ENCODE measurements at regions not wholly inside any gene's neighbourhood (a gene's known extent, or its start where the extent isn't known, plus 50 kb on each side); places are given as distances from the start of the nearest gene placed in this dataset.
"Not testable (repeated sequence)": the region's sequence is repeated elsewhere in the genome, so short reads cannot be mapped to it uniquely, and the experiment has no call there.

DNA sequence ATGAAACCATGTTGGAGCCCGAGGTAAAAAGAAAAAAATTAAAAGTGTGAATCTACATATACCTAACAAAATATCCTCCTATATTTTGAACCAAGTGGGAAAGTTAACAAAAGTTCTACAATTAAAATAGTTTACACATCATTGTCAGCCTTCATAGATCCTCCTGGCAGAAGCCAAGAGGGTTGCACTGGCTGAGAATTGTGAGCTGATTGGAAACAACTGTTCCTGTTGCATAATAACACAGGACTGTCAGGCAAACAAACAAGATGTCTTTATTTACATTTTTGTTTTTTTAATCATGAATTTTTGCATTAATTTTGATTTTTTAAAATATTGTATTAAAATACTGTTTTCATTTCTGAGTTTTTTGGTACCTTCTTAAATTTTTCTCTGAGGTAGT lies 215.2 kb upstream of the MME start:
- Mint-ChIP-seq H3K4me1 (ENCODE audit: low read depth) (no peaks in the 10 kb centered on the region), H3K36me3 (ENCODE audit: low read depth) (no peaks in the 10 kb centered on the region), H3K9me3 (no peaks in the 10 kb centered on the region), H3K27ac (no peak overlapping the region), H3K4me3 (no peak overlapping the region), H3K27me3 (no peaks in the 10 kb centered on the region)
- intact Hi-C loops (cut with micrococcal nuclease), result no loop called here

DNA sequence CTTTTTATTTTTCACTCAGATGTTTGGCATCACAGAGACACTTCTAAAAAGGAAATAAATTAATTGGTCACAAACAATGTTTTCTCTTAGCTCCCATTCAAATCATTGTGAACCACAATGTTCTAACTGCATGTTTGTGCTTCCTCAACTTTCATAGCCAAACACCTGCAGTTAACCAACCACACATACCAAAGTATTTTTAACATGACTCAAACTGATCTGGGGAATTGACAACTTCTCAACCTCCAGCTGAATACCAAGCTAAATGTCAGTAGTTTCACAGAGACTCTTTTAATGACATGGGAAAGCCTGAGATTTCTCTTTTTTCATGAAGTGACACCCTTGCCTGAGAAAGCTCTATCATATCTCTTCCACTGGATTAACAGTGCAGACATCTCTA lies 217.9 kb upstream of the MME start:
- Mint-ChIP-seq H3K4me3 (no peak overlapping the region), H3K9me3 (no peaks in the 10 kb centered on the region), H3K4me1 (ENCODE audit: low read depth) (no peaks in the 10 kb centered on the region), H3K27ac (no peak overlapping the region), H3K36me3 (ENCODE audit: low read depth) (no peaks in the 10 kb centered on the region), H3K27me3 (no peaks in the 10 kb centered on the region)
- intact Hi-C loops (cut with micrococcal nuclease), result no loop called here

DNA sequence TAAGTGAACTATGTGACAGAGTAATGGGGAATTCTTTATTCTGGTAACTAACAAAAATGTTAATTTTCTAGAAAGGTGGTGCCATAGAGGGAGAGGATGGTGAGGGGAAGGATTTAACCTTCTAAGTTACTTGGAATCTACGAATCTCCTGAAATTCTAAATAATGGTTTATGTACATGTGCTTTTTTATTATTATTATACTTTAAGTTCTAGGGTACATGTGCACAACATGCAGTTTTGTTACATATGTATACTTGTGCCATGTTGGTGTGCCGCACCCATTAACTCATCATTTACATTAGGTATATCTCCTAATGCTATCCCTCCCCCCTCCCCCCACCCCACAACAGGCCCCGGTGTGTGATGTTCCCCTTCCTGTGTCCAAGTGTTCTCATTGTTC lies 227.1 kb upstream of the MME start:
- H3K36me3 Mint-ChIP-seq (ENCODE audit: low read depth); H3K4me3 Mint-ChIP-seq; H3K9me3 Mint-ChIP-seq; H3K4me1 Mint-ChIP-seq (ENCODE audit: low read depth); H3K27me3 Mint-ChIP-seq; intact Hi-C loops (cut with micrococcal nuclease); H3K27ac Mint-ChIP-seq: not testable (repeated sequence)

DNA sequence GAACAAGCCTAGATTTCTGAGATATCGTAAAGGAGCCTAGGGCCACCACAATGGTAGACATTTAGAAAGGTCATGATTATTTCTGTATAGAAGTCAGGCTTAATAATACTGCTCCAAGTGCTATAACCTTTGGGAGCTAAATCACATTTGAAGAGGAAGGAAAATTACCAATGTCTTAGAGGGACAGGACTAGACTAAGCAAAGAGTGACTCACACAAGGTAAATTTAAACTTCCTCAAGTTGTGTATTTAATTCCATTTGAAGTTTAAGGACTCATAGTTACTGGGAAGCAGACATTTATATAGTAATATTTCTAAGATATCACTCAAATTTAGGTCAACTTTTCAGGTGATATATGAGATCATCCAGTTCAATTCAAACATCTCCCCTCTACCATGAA lies 227.6 kb upstream of the MME start:
- Mint-ChIP-seq H3K9me3 (no peaks in the 10 kb centered on the region), H3K27me3 (no peaks in the 10 kb centered on the region), H3K27ac (no peak overlapping the region), H3K4me1 (ENCODE audit: low read depth) (no peaks in the 10 kb centered on the region), H3K4me3 (no peak overlapping the region), H3K36me3 (ENCODE audit: low read depth) (no peaks in the 10 kb centered on the region)
- intact Hi-C loops (cut with micrococcal nuclease), result no loop called here

DNA sequence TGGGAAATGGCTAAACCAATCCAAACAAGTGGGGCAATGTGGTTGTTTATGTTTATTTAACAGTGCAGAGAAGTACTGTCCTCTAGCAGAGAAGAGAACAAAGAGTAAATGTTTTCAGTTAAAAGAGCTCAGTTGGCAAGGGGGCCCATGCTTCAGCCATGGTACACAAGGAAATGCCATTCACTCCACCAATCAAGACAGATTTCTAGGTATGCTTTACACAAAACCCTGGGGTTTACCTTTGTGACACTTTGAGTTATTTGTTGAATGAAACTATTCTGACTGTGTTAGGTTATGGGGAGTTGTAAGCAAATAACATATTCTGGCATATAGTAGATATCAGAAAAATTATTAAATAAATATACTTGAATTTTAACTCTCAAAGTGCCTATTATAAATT lies 228.5 kb upstream of the MME start:
- no peak overlapping the region for H3K4me3 Mint-ChIP-seq
- intact Hi-C loops (cut with micrococcal nuclease), result no loop called here
- no peaks in the 10 kb centered on the region for H3K9me3 Mint-ChIP-seq
- H3K4me1 Mint-ChIP-seq (ENCODE audit: low read depth), result no peaks in the 10 kb centered on the region
- H3K27me3 Mint-ChIP-seq, result no peaks in the 10 kb centered on the region
- no peaks in the 10 kb centered on the region for H3K36me3 Mint-ChIP-seq (ENCODE audit: low read depth)
- no peak overlapping the region for H3K27ac Mint-ChIP-seq

DNA sequence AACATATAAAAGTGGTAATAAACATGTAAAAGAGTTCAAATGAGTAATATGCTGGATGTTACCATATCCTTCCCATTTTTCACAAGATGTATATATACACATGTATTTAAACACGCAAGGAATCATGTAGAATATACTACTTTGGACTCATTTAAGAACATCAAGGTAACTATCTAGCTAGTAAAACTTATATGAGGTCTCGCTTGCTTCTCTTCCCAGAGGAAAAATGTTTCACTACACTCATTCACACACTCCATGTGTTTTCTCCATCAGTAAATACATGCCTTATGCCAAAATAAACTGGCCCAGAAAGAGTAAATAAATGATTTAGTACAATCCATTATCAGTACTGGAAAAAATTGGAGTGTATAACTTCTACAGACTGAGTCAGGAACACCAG lies 229.2 kb upstream of the MME start:
- Mint-ChIP-seq H3K27ac (no peak overlapping the region), H3K36me3 (ENCODE audit: low read depth) (no peaks in the 10 kb centered on the region)

DNA sequence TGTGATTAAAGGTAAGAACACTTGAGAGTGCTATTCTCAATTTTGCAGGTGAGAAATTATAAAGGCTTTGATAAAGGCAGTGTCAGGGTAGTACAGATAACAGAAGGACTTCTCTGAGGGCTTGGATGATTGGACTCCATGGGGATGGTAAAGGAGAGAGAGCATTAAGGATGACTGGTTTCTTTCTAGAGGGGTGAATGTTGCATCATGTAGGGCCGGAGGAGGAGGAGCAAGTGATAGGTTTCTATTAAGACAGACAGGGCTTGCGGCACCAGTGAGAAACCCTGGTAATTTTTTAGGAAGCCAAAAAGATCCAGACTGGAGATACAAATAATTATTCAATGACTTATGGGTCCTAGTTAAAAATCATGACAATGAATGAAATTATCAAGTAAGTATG lies 230.7 kb upstream of the MME start:
- no peak overlapping the region for H3K27ac Mint-ChIP-seq
- H3K27me3 Mint-ChIP-seq, result no peaks in the 10 kb centered on the region
- no peaks in the 10 kb centered on the region for H3K9me3 Mint-ChIP-seq
- H3K4me1 Mint-ChIP-seq (ENCODE audit: low read depth), result no peaks in the 10 kb centered on the region
- intact Hi-C loops (cut with micrococcal nuclease), result no loop called here
- no peak overlapping the region for H3K4me3 Mint-ChIP-seq
- H3K36me3 Mint-ChIP-seq (ENCODE audit: low read depth), result no peaks in the 10 kb centered on the region

More for the DNA sequence above, 229.2 kb upstream of the MME start:
- intact Hi-C loops (cut with micrococcal nuclease), result no loop called here
- Mint-ChIP-seq H3K27me3 (no peaks in the 10 kb centered on the region), H3K9me3 (no peaks in the 10 kb centered on the region), H3K4me1 (ENCODE audit: low read depth) (no peaks in the 10 kb centered on the region), H3K4me3 (no peak overlapping the region)

DNA sequence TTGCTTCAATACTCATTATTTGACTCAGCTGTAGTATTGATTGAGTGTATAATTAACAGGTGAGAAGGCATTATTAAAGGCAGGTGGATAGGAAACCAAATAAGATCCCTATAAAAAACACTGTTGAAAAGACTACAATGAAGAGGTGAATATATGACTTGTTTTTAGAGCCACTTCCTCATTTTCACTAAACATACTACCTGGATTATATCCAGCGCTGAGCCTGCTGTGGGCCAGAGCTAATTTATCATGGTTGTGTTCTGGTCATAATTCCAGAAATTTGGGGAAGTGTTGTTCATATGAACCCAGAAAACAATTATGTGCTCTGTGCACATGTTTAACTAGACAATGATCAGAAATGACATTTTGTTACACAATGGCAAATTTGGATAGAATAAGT lies 235.3 kb upstream of the MME start:
- no peak overlapping the region for H3K4me3 Mint-ChIP-seq

DNA sequence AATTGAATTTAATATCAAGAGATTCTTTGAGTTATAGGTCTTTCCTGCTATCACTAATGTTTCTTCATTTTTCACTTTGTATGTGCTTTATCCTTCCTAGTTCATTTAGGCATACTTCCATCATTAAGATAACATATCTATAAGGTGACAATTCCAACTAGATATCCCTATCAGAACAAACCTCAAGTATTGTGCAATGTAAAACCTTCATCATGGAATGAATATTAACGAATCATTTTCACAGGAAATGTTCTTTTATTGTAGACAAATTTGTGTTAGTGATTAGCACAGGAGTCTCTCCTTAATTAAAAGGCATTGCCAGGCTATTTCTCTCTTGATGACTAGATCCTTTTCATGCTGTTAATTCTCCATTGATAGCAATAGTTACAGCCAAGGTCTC lies 236.5 kb upstream of the MME start:
- Mint-ChIP-seq H3K36me3 (ENCODE audit: low read depth) (no peaks in the 10 kb centered on the region), H3K4me1 (ENCODE audit: low read depth) (no peaks in the 10 kb centered on the region), H3K4me3 (no peak overlapping the region), H3K9me3 (no peaks in the 10 kb centered on the region), H3K27me3 (no peaks in the 10 kb centered on the region), H3K27ac (no peak overlapping the region)
- intact Hi-C loops (cut with micrococcal nuclease), result no loop called here

More for the DNA sequence above, 235.3 kb upstream of the MME start:
- Mint-ChIP-seq H3K36me3 (ENCODE audit: low read depth) (no peaks in the 10 kb centered on the region), H3K4me1 (ENCODE audit: low read depth) (no peaks in the 10 kb centered on the region), H3K27ac (no peak overlapping the region), H3K9me3 (no peaks in the 10 kb centered on the region), H3K27me3 (no peaks in the 10 kb centered on the region)
- intact Hi-C loops (cut with micrococcal nuclease), result no loop called here

DNA sequence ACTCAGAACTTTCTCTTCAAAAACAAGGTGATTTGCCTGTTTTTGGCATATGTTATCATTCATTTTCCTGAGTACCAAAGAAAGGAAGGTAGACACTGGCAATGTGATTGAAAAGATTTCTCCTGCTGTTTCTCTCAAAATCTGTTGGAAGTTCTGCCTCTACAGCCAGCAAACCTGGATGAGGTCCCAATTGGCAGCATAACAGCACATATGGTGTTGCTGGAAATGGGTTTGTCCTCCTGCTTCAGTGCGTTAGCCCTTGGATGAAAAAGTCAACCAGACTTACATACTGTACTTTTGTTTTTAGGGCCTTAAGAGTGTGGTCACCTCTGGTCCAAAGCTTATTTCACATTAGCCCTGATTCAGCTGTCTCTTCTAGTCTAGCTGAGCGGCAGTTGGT lies 237.6 kb upstream of the MME start:
- H3K27me3 Mint-ChIP-seq, result no peaks in the 10 kb centered on the region
- no peak overlapping the region for H3K27ac Mint-ChIP-seq
- H3K4me1 Mint-ChIP-seq (ENCODE audit: low read depth), result peaks cover 7% of the 10 kb centered on the region
- H3K4me3 Mint-ChIP-seq, result no peak overlapping the region
- no peaks in the 10 kb centered on the region for H3K36me3 Mint-ChIP-seq (ENCODE audit: low read depth)
- intact Hi-C loops (cut with micrococcal nuclease), result no loop called here
- no peaks in the 10 kb centered on the region for H3K9me3 Mint-ChIP-seq

DNA sequence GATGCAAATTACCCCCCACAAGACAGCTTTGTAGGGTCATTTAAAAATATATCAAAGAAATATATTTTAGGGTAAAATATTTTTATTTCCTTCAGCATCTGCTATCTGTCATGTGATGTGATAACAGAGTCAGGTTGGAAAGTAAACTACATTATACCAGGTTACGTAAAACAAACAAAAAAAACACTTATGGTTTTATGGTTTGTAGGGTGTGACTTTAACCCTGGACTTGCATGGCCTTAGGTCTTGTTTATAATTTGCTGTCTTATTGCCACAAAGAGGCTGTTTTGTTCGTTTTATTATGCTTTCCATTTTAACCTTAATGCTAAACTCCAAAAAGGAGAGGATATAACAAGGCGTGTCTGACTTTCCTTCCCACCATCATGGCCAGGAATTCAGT lies 244.5 kb upstream of the MME start:
- H3K9me3 Mint-ChIP-seq, result peaks cover 5% of the 10 kb centered on the region
- H3K27ac Mint-ChIP-seq, result no peak overlapping the region
- no peak overlapping the region for H3K4me3 Mint-ChIP-seq
- H3K27me3 Mint-ChIP-seq, result no peaks in the 10 kb centered on the region
- H3K36me3 Mint-ChIP-seq (ENCODE audit: low read depth), result no peaks in the 10 kb centered on the region
- H3K4me1 Mint-ChIP-seq (ENCODE audit: low read depth), result peaks cover 8% of the 10 kb centered on the region
- intact Hi-C loops (cut with micrococcal nuclease), result no loop called here

DNA sequence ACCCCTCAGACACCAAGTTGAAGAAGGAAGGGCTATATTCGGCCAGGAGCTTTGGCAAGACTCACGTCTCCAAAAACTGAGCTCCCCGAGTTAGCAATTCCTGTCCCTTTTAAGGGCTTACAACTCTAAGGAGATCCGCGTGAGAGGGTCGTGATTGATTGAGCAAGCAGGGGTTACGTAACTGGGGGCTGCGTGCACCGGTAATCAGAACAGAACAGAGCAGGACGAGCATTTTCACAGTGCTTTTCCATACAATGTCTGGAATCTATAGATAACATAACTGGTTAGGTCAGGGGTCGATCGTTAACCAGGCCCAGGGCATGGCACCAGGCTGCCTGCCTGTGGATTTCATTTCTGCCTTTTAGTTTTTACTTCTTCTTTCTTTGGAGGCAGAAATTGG lies 245.3 kb upstream of the MME start:
- H3K4me1 Mint-ChIP-seq (ENCODE audit: low read depth); intact Hi-C loops (cut with micrococcal nuclease); H3K36me3 Mint-ChIP-seq (ENCODE audit: low read depth); H3K9me3 Mint-ChIP-seq; H3K27ac Mint-ChIP-seq; H3K4me3 Mint-ChIP-seq; H3K27me3 Mint-ChIP-seq: not testable (repeated sequence)

DNA sequence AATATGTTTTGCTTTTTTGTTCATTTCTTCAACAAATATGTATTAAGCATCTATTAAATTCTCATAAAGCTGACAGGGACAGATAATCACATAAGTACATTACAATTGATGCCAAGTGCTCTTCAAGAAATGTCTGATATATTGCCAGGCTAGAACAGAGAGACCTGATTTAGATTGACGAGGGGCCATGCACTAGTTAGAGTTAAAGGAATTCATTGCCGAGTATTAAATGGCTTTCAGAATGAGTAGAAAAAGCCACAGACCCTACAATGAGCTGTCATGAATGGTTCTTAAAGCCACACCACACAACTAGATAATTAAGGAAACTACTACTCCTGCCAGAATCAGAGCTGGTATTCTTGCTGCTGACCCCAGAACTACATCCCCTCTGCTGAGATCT lies 250.2 kb upstream of the MME start:
- Mint-ChIP-seq H3K36me3 (ENCODE audit: low read depth) (no peaks in the 10 kb centered on the region), H3K27ac (no peak overlapping the region), H3K4me3 (no peak overlapping the region), H3K4me1 (ENCODE audit: low read depth) (no peaks in the 10 kb centered on the region), H3K27me3 (no peaks in the 10 kb centered on the region), H3K9me3 (peaks cover 16% of the 10 kb centered on the region)
- intact Hi-C loops (cut with micrococcal nuclease), result no loop called here

DNA sequence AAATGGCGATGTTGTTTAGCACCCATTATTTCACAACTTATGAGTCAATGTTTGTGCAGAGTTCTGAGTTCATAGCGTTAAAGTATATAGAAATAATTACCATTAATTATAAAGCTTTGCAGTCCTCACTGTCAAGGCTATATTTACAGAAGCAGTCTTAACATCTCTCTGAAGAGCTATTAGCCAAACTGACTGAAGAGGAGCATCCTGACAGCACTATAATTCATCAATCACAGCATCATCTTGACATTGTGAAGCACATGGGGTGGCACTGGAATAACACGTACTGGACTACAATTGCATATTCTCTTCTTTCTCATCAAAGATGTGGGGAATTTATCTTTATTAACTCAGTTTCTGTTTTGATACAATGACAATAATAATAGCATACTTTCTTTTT lies 260.6 kb upstream of the MME start:
- H3K27me3 Mint-ChIP-seq, result no peaks in the 10 kb centered on the region
- intact Hi-C loops (cut with micrococcal nuclease), result no loop called here
- H3K4me1 Mint-ChIP-seq (ENCODE audit: low read depth), result no peaks in the 10 kb centered on the region
- no peak overlapping the region for H3K4me3 Mint-ChIP-seq
- peaks cover 13% of the 10 kb centered on the region for H3K9me3 Mint-ChIP-seq
- H3K27ac Mint-ChIP-seq, result no peak overlapping the region
- no peaks in the 10 kb centered on the region for H3K36me3 Mint-ChIP-seq (ENCODE audit: low read depth)

DNA sequence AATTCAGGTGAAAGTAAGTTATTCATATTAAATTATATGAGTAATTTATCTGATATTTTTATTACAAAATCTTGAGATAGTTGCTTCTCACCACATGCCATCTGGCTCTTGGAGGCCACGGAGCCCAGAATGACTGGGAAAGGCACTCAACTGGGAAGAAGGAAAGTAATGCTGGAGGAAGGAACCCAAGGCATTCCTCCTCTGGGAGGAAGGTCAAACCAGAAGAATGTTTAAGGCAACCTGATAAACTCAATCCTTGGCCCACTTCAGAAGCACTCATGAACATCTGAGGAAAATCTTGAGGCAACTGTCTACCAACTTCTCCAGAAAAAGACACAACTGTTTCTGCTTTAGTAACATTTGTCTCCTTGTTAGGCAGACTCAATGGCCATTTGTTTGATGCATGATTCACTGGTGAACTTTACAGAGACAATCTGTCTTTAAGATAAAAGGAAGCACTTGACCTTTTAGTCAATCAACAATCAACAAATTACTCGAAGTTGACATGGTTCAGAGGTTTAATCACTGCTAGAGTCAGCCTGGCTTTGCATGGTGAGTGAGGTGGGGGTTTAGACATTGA lies 261.4 kb upstream of the MME start:
- Mint-ChIP-seq H3K27ac (no peak overlapping the region), H3K4me3 (no peak overlapping the region), H3K4me1 (ENCODE audit: low read depth) (no peaks in the 10 kb centered on the region), H3K36me3 (ENCODE audit: low read depth) (no peaks in the 10 kb centered on the region), H3K9me3 (peaks cover 9% of the 10 kb centered on the region), H3K27me3 (no peaks in the 10 kb centered on the region)
- intact Hi-C loops (cut with micrococcal nuclease), result no loop called here

All from dendritic cell treated with granulocyte-macrophage colony-stimulating factor and Interleukin-4, amounts not matched to agents 40 ng/mL and 50 ng/mL, for 4 days (primary cell).